Endothelial cell of umbilical vein (primary cell): ENCODE measurements at regions not wholly inside any gene's neighbourhood (a gene's known extent, or its start where the extent isn't known, plus 50 kb on each side); places are given as distances from the start of the nearest gene placed in this dataset.
A peak's percentile ranks its signal among the peaks of the same experiment; 100 is the strongest.

Source experiments
- BruUV-seq: library from RNA; stranded (reverse); fragments of 400-500 nt; replicated peaks from 2 replicates; lab custom pipeline; 2021; lab: Mats Ljungman, UMichigan
- CTCF ChIA-PET: fragments of 300-600, 350-600 bp; sonication (Branson Sonifier 250); formaldehyde crosslinking; loops from one replicate; lab custom pipeline; 2021; ENCODE audit warnings: antibody characterized with exemption, inconsistent platforms; lab: Charles Lee
- POLR2A ChIA-PET: fragments of 300-600, 350-600 bp; sonication (Branson Sonifier 250); formaldehyde crosslinking; loops from one replicate; lab custom pipeline; 2021; ENCODE audit warnings: antibody characterized with exemption, inconsistent platforms; lab: Charles Lee
- DNase-seq: peaks from one replicate; pipeline ENCODE4 v3.0.0-alpha.2; 2011; ENCODE audit warnings: low read depth, low spot score
- FAIRE-seq: peaks from 2 replicates; lab custom pipeline; 2011; peaks lifted over from hg19 to GRCh38; lab: Jason Lieb, UNC
- H2AFZ ChIP-seq: 2 replicates; pipeline ENCODE4 v1.6.0; 2012; ENCODE audit warnings: low read depth, low read length, control low read depth, inconsistent platforms
- H3K27ac ChIP-seq: 2 replicates; pipeline ENCODE4 v1.5.1; 2011; ENCODE audit warnings: low read depth, mild to moderate bottlenecking, control low read depth, low read length, moderate library complexity; ENCODE audit not compliant: insufficient read depth
- H3K27me3 ChIP-seq, 2 experiments: 2 replicates each; pipeline versions ENCODE4 v1.6.0 to v1.6.1; 2011; ENCODE audit warnings: low read length in 2 of 2, mixed read lengths in 1 of 2; ENCODE audit not compliant: control insufficient read depth in 2 of 2, insufficient read depth in 2 of 2
- H3K36me3 ChIP-seq, 2 experiments: 2 replicates in 1 of 2; 3 replicates in 1 of 2; pipeline ENCODE4 v1.5.1; 2011; ENCODE audit warnings: low read length in 2 of 2, mild to moderate bottlenecking in 1 of 2, moderate library complexity in 1 of 2; ENCODE audit not compliant: control insufficient read depth in 2 of 2, insufficient read depth in 2 of 2; ENCODE audit errors: extremely low read depth in 1 of 2
- H3K4me1 ChIP-seq: 3 replicates; pipeline ENCODE4 v1.5.1; 2011; ENCODE audit warnings: mild to moderate bottlenecking, low read length; ENCODE audit not compliant: control insufficient read depth, insufficient read depth; ENCODE audit errors: extremely low read depth
- H3K4me2 ChIP-seq: 2 replicates; pipeline ENCODE4 v1.6.1; 2011; ENCODE audit warnings: low read length, control low read depth, mixed read lengths; ENCODE audit not compliant: insufficient read depth
- H3K4me3 ChIP-seq, 3 experiments: fragments of 200-600 bp in 1 of 3; sonication (generic), shearing (Covaris generic) in 1 of 3; replicated peaks in 1 of 3; 2 replicates each; pipeline ENCODE4 v1.5.1; 2011 to 2016; ENCODE audit warnings: control low read depth in 3 of 3, low read length in 3 of 3, mild to moderate bottlenecking in 2 of 3, inconsistent platforms in 1 of 3, low read depth in 1 of 3, moderate library complexity in 1 of 3; ENCODE audit not compliant: insufficient read depth in 1 of 3
- H3K79me2 ChIP-seq: 2 replicates; pipeline ENCODE4 v1.6.0; 2012; ENCODE audit warnings: low read length, inconsistent platforms; ENCODE audit not compliant: control insufficient read depth, insufficient read depth
- H3K9ac ChIP-seq: replicated peaks from 2 replicates; pipeline ENCODE3; 2011; ENCODE audit warnings: low read length, control low read depth; ENCODE audit not compliant: insufficient read depth; ENCODE audit errors: extremely low read depth
- H3K9me1 ChIP-seq: replicated peaks from 3 replicates; pipeline ENCODE4 v1.6.0; 2011; ENCODE audit warnings: mild to moderate bottlenecking, low read length; ENCODE audit not compliant: control insufficient read depth, insufficient read depth; ENCODE audit errors: extremely low read depth
- H3K9me3 ChIP-seq: replicated peaks from 2 replicates; pipeline ENCODE4 v1.5.1; 2012; ENCODE audit warnings: low read length, inconsistent platforms; ENCODE audit not compliant: control insufficient read depth, insufficient read depth
- H4K20me1 ChIP-seq: replicated peaks from 2 replicates; pipeline ENCODE3; 2011; ENCODE audit warnings: mild to moderate bottlenecking, low read length; ENCODE audit not compliant: control insufficient read depth, insufficient read depth; ENCODE audit errors: extremely low read depth
- EZH2 ChIP-seq: IDR thresholded peaks from 2 replicates; pipeline ENCODE4 v1.6.1; 2012; ENCODE audit warnings: borderline replicate concordance, low read depth, mild to moderate bottlenecking, moderate library complexity, low read length, inconsistent platforms; ENCODE audit not compliant: severe bottlenecking
- FOS ChIP-seq: IDR thresholded peaks from 2 replicates; pipeline ENCODE4 v1.6.1; 2011; ENCODE audit warnings: mild to moderate bottlenecking, low read length, moderate library complexity, borderline replicate concordance; ENCODE audit not compliant: insufficient read depth
- GATA2 ChIP-seq: IDR thresholded peaks from 2 replicates; pipeline ENCODE4 v1.7.0; 2011; ENCODE audit warnings: low read depth, mild to moderate bottlenecking, moderate library complexity, mixed read lengths, low read length; ENCODE audit not compliant: insufficient read length, insufficient read depth
- JUN ChIP-seq: IDR thresholded peaks from 2 replicates; pipeline ENCODE4 v1.6.1; 2011; ENCODE audit warnings: borderline replicate concordance, low read depth; ENCODE audit not compliant: insufficient read length, insufficient read depth
- MYC ChIP-seq: IDR thresholded peaks from one replicate; pipeline ENCODE4 v1.6.1; 2011; ENCODE audit warnings: mild to moderate bottlenecking, low read depth, low read length
- POLR2A ChIP-seq: IDR thresholded peaks from 2 replicates; pipeline ENCODE4 v1.6.1; 2012; ENCODE audit warnings: low read depth, mild to moderate bottlenecking, control low read depth, low read length
- POLR2AphosphoS5 ChIP-seq: IDR thresholded peaks from 2 replicates; pipeline ENCODE4 v1.6.1; 2012; ENCODE audit warnings: low read depth, mild to moderate bottlenecking, control low read depth, low read length, moderate library complexity; ENCODE audit not compliant: insufficient read depth
- dilution Hi-C: fragments of 300-500 bp; cut with MboI; formaldehyde crosslinking; loops from one replicate; pipeline ENCODE4 v1.15.0; 2019; ENCODE audit warnings: low sequenced_read_pairs; ENCODE audit not compliant: extremely low pct_ligation_motif_present
- intact Hi-C: fragments of 100-400 bp; cut with micrococcal nuclease; formaldehyde crosslinking; loops from one replicate; pipeline ENCODE4 v1.10.0; 2022

GRCh38 chr11:8763070-8763685 is 80.6 kb downstream of the RPL27A start:
- Histone ChIP-seq H3K36me3 (no peaks in the 10 kb centered on the region), H4K20me1 (no peaks in the 10 kb centered on the region), H3K4me3 (no peak overlapping the region), H3K9me3 (no peaks in the 10 kb centered on the region), H3K79me2 (no peaks in the 10 kb centered on the region), H2AFZ (no peak overlapping the region), H3K9ac (no peak overlapping the region), H3K4me2 (no peak overlapping the region), H3K27me3 (no peaks in the 10 kb centered on the region), H3K27ac (no peak overlapping the region), H3K9me1 (no peaks in the 10 kb centered on the region), H3K4me1 (peaks cover 11% of the 10 kb centered on the region)
- FAIRE-seq (no peak), DNase-seq (no peak)
- BruUV-seq: no TSS peak
- TF ChIP-seq POLR2AphosphoS5: no peak
- TF ChIP-seq FOS: no peak
- TF ChIP-seq POLR2A: no peak
- TF ChIP-seq MYC: no peak
- TF ChIP-seq JUN: no peak
- TF ChIP-seq EZH2: no peak
- dilution Hi-C loops (no loop called here), intact Hi-C loops (no loop called here)
- POLR2A ChIA-PET: no interaction called here
- CTCF ChIA-PET: no interaction called here

- FAIRE-seq: peak; percentile 70
- H3K4me3 ChIP-seq: no peak overlapping the region
- BruUV-seq: no TSS peak
- no peaks in the 10 kb centered on the region for H3K27me3 ChIP-seq
- no peaks in the 10 kb centered on the region for H3K9me1 ChIP-seq
- dilution Hi-C loops: no loop called here
- peaks cover 18% of the 10 kb centered on the region for H3K4me1 ChIP-seq
- H3K36me3 ChIP-seq: no peaks in the 10 kb centered on the region
- H3K9me3 ChIP-seq: no peaks in the 10 kb centered on the region
- POLR2A ChIA-PET: no interaction called here
- intact Hi-C loops: no loop called here
- no peak for TF ChIP-seq GATA2
- TF ChIP-seq JUN: peak; percentile 31
- no peaks in the 10 kb centered on the region for H4K20me1 ChIP-seq
- H3K9ac ChIP-seq: no peak overlapping the region
- no peaks in the 10 kb centered on the region for H3K79me2 ChIP-seq
- no peak overlapping the region for H2AFZ ChIP-seq
- CTCF ChIA-PET: interaction anchor here (1.0 kb wide), 1 partner anchor 18 kb away, joined by 3 read pairs; no protein-coding TSS in a partner anchor
- peak; percentile 19 for DNase-seq
- no peak overlapping the region for H3K4me2 ChIP-seq
- H3K27ac ChIP-seq: no peak overlapping the region
Observed at GRCh38 chr11:8765294-8765693, 82.7 kb downstream of the RPL27A start.
